ENCODE measurements at regions not wholly inside any gene's neighbourhood (a gene's known extent, or its start where the extent isn't known, plus 50 kb on each side); places are given as distances from the start of the nearest gene placed in this dataset.

DNA sequence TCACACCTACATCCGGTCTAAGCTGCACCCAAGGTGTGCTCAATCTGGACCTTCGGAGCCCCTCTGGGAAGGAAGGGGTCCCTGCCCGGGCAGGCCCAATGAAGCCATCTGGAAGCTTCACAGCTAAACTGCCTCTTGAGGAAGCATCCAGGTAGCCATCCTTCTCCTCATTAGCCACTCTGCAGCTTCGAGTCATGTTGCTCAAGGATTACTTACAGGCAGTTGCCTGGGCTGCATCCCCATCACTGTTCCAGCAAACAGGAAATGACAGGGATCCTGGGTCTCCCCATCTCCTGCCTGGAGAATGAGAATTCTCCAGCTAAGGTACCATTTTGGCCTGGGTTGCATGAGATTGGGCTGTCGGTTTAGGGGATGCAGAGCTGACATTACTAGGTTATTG lies 91.7 kb downstream of the ERMARD start:
- H3K36me3 ChIP-seq (ENCODE audit: control insufficient read depth in 2 of 2, insufficient read depth in 2 of 2, low read length in 2 of 2) = no peaks in the 10 kb centered on the region
- no peaks in the 10 kb centered on the region for H3K4me1 ChIP-seq (ENCODE audit: control insufficient read depth, insufficient read depth, low read length)
- H3K9ac ChIP-seq (ENCODE audit: low read length in 2 of 2) = no peak overlapping the region
- H3K27me3 ChIP-seq (ENCODE audit: control insufficient read depth in 1 of 2, insufficient read depth in 2 of 2, low read length in 2 of 2) = peaks cover 7 to 9% of the 10 kb centered on the region in 2 donors
- no peak overlapping the region for H3K4me3 ChIP-seq (ENCODE audit: low read length in 2 of 2)
- H3K27ac ChIP-seq (ENCODE audit: low read length) = no peak overlapping the region
- H3K9me3 ChIP-seq (ENCODE audit: control insufficient read depth in 2 of 2, low read length in 2 of 2) = no peaks in the 10 kb centered on the region

DNA sequence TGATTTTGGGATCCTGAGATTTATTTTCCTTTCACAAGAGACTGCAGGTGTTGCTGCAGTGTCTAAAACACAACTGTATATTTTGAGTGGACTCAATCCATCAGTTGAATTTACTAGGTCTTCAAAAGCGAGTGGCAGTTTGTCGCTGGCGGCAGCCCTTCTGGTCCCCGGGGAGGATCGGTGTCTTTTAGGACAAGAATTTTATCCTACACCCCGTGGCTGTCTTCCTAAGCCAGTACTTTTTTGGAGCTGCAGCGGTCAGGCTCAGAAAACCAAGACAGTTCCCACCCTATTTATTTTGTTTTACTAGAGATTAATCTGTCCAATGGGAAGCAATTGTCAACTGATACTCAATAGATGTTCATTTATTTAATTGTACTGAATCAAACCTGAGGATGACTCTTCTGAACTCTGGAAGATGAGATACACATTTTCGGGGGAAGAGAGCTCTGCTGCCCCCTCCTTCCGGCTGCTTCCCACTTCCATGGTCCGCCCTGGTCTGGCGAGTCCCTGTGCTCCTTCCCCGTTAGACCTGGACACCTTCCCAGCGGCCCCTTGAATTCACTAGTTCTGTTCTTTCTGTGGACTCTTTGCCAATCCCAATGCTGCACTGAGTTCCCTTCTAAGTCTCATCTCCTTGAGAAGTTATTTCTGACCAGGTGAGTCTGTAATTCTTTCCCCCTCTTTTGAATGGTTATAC lies 90.6 kb downstream of the ERMARD start:
- Histone ChIP-seq H3K4me3 (ENCODE audit: low read length in 2 of 2) (no peak overlapping the region), H3K4me1 (ENCODE audit: control insufficient read depth, insufficient read depth, low read length) (no peaks in the 10 kb centered on the region), H3K36me3 (ENCODE audit: control insufficient read depth in 2 of 2, insufficient read depth in 2 of 2, low read length in 2 of 2) (no peaks in the 10 kb centered on the region), H3K9me3 (ENCODE audit: control insufficient read depth in 2 of 2, low read length in 2 of 2) (no peaks in the 10 kb centered on the region), H3K9ac (ENCODE audit: low read length in 2 of 2) (no peak overlapping the region), H3K27ac (ENCODE audit: low read length) (no peak overlapping the region), H3K27me3 (ENCODE audit: control insufficient read depth in 1 of 2, insufficient read depth in 2 of 2, low read length in 2 of 2) (peaks cover 7 to 11% of the 10 kb centered on the region in 2 donors)

DNA sequence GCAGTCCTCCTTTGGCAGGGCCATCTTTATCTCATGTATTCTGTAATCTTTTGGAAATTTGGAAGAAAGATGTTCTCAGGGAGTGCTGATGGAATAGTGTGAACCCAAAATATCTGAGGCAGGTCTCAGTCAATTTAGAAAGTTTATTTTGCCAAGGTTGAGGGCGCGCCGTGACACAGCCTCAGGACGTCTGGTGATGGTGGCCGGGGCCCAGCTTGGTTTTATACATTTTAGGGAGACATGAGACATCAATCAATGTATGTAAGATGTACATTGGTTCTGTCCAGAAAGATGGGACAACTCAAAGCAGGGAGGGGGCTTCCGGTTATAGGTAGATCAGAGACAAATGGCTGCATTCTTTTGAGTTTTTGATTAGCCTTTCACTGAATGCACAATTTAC lies 89.8 kb downstream of the ERMARD start:
- H3K9me3 ChIP-seq (ENCODE audit: control insufficient read depth in 2 of 2, low read length in 2 of 2) = no peaks in the 10 kb centered on the region
- H3K9ac ChIP-seq (ENCODE audit: low read length in 2 of 2) = no peak overlapping the region
- no peaks in the 10 kb centered on the region for H3K4me1 ChIP-seq (ENCODE audit: control insufficient read depth, insufficient read depth, low read length)
- no peak overlapping the region for H3K4me3 ChIP-seq (ENCODE audit: low read length in 2 of 2)
- peaks cover 5 to 7% of the 10 kb centered on the region in 2 donors for H3K27me3 ChIP-seq (ENCODE audit: control insufficient read depth in 1 of 2, insufficient read depth in 2 of 2, low read length in 2 of 2)
- no peaks in the 10 kb centered on the region for H3K36me3 ChIP-seq (ENCODE audit: control insufficient read depth in 2 of 2, insufficient read depth in 2 of 2, low read length in 2 of 2)
- H3K27ac ChIP-seq (ENCODE audit: low read length) = no peak overlapping the region

DNA sequence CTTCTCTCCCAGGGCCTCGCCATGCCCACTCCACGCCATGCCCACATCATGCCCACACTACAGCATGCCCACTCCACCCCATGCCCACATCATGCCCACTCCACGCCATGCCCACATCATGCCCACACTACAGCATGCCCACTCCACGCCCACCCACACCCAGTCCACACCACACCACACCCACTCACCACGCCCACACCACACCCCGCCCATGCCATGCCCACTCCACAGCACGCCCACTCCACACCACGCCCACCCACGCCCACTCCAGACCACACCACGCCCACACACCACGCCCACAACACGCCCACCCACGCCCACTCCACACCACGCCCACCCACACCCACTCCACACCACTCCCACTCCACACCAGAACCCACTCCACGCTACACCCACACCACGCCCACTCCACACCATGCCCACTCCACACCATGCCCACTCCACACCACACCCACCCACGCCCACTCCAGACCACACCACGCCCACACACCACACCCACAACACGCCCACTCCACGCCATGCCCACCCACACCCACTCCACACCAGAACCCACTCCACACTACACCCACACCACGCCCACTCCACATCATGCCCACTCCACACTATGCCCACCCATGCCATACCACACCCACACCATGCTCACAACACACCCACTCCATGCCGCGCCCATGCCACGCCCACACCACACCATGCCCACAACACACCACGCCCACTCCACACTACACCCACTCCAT lies 88.6 kb downstream of the ERMARD start:
- Histone ChIP-seq H3K4me1 (ENCODE audit: control insufficient read depth, insufficient read depth, low read length) (no peaks in the 10 kb centered on the region), H3K4me3 (ENCODE audit: low read length in 2 of 2) (no peak overlapping the region)

DNA sequence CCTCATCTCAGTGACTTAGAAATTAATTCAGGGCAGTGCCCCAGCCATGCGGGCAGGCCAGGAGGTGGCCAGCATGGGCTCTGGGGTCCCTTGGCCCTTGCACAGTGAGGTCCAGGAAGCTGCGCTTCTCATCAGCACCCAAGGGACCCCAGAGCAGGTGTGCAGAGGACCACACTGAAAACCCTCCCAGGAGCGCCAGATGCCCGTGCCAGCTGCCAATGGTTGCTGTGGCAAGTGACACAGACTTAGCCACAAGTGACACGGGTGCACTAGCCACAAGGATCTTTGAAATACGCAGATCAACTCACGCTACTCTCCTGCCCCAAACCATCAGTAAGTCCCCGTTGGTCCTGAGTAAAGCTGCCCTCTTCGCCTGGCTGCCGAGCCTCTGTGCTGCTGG lies 88.1 kb downstream of the ERMARD start:
- Histone ChIP-seq H3K9me3 (ENCODE audit: control insufficient read depth in 2 of 2, low read length in 2 of 2) (no peaks in the 10 kb centered on the region), H3K27me3 (ENCODE audit: control insufficient read depth in 1 of 2, insufficient read depth in 2 of 2, low read length in 2 of 2) (peaks cover 0 to 6% of the 10 kb centered on the region in 2 donors), H3K36me3 (ENCODE audit: control insufficient read depth in 2 of 2, insufficient read depth in 2 of 2, low read length in 2 of 2) (no peaks in the 10 kb centered on the region), H3K9ac (ENCODE audit: low read length in 2 of 2) (no peak overlapping the region), H3K27ac (ENCODE audit: low read length) (no peak overlapping the region), H3K4me3 (ENCODE audit: low read length in 2 of 2) (no peak overlapping the region), H3K4me1 (ENCODE audit: control insufficient read depth, insufficient read depth, low read length) (no peaks in the 10 kb centered on the region)

More for the DNA sequence above, 88.6 kb downstream of the ERMARD start:
- Histone ChIP-seq H3K27me3 (ENCODE audit: control insufficient read depth in 1 of 2, insufficient read depth in 2 of 2, low read length in 2 of 2) (peaks cover 4 to 5% of the 10 kb centered on the region in 2 donors), H3K36me3 (ENCODE audit: control insufficient read depth in 2 of 2, insufficient read depth in 2 of 2, low read length in 2 of 2) (no peaks in the 10 kb centered on the region), H3K27ac (ENCODE audit: low read length) (no peak overlapping the region), H3K9me3 (ENCODE audit: control insufficient read depth in 2 of 2, low read length in 2 of 2) (no peaks in the 10 kb centered on the region), H3K9ac (ENCODE audit: low read length in 2 of 2) (no peak overlapping the region)

DNA sequence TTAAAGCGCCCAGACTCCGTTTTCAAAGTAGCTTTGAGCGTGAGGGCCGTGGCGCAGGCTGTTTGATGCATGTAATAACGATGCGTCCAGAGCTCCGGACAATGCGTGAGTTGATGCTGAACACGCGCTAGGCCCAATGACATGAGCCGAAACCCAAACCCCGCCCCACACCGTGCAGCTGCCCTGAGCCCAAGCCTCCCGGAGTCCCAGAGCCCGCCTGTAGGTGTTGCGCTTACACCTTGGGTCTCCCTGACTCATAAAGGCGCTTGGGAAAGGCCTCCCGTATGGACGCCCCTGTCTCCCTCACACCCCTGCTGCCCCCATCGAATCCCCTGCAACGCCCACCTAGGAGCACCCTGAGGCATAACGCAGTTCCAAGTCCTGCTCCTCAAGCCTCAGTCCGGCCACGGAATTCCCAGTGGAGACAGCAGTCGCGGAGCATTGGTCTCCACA lies 87.6 kb downstream of the ERMARD start:
- H3K4me3 ChIP-seq (ENCODE audit: low read length in 2 of 2) = no peak overlapping the region
- no peaks in the 10 kb centered on the region for H3K9me3 ChIP-seq (ENCODE audit: control insufficient read depth in 2 of 2, low read length in 2 of 2)
- no peak overlapping the region for H3K9ac ChIP-seq (ENCODE audit: low read length in 2 of 2)
- H3K4me1 ChIP-seq (ENCODE audit: control insufficient read depth, insufficient read depth, low read length) = no peaks in the 10 kb centered on the region
- H3K36me3 ChIP-seq (ENCODE audit: control insufficient read depth in 2 of 2, insufficient read depth in 2 of 2, low read length in 2 of 2) = no peaks in the 10 kb centered on the region
- H3K27ac ChIP-seq (ENCODE audit: low read length) = no peak overlapping the region
- peaks cover 0 to 7% of the 10 kb centered on the region in 2 donors for H3K27me3 ChIP-seq (ENCODE audit: control insufficient read depth in 1 of 2, insufficient read depth in 2 of 2, low read length in 2 of 2)

DNA sequence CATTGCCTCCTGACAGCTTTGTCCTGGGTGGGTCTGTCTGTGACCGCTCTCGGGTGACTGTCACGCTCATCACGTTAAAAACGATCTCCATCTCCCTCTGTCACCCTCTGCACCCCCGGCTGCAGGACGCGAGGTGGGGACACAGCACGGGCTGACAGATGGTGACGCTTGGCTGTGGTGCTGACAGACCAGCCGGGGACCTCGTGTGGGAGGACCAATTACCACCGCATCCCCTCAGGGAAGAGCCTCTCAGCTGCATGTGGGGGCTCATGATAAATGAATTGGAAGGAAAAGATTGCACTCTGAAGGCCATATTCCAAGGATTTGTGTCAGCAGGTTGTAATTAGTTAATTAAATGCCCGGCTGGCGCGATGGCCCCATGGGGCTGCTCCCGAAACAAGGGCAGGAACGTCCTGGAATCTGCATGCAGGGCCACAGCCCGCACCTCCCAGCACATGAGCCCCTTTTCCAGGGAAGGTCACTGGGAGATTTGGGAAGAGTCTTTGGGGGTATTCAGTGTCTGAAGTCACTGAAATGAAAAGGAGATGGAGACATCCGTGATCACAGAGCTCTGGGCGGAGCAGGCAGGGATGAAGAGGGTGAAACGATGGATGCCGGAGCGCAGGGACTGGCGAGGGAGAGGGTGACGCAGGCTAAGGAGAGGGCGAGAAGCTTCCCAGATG lies 87.1 kb downstream of the ERMARD start:
- Histone ChIP-seq H3K9ac (ENCODE audit: low read length in 2 of 2) (no peak overlapping the region), H3K9me3 (ENCODE audit: control insufficient read depth in 2 of 2, low read length in 2 of 2) (no peaks in the 10 kb centered on the region), H3K4me3 (ENCODE audit: low read length in 2 of 2) (no peak overlapping the region), H3K36me3 (ENCODE audit: control insufficient read depth in 2 of 2, insufficient read depth in 2 of 2, low read length in 2 of 2) (no peaks in the 10 kb centered on the region), H3K4me1 (ENCODE audit: control insufficient read depth, insufficient read depth, low read length) (no peaks in the 10 kb centered on the region), H3K27ac (ENCODE audit: low read length) (no peak overlapping the region), H3K27me3 (ENCODE audit: control insufficient read depth in 1 of 2, insufficient read depth in 2 of 2, low read length in 2 of 2) (peaks cover 0 to 4% of the 10 kb centered on the region in 2 donors)

- Histone ChIP-seq H3K27ac (ENCODE audit: low read length) (no peak overlapping the region), H3K36me3 (ENCODE audit: control insufficient read depth in 2 of 2, insufficient read depth in 2 of 2, low read length in 2 of 2) (no peaks in the 10 kb centered on the region), H3K4me3 (ENCODE audit: low read length in 2 of 2) (no peak overlapping the region), H3K27me3 (ENCODE audit: control insufficient read depth in 1 of 2, insufficient read depth in 2 of 2, low read length in 2 of 2) (peaks cover 0 to 4% of the 10 kb centered on the region in 2 donors), H3K9me3 (ENCODE audit: control insufficient read depth in 2 of 2, low read length in 2 of 2) (no peaks in the 10 kb centered on the region), H3K9ac (ENCODE audit: low read length in 2 of 2) (no peak overlapping the region), H3K4me1 (ENCODE audit: control insufficient read depth, insufficient read depth, low read length) (no peaks in the 10 kb centered on the region)
Measured at GRCh38 chr6:169837529-169838250, 86.3 kb downstream of the ERMARD start.

DNA sequence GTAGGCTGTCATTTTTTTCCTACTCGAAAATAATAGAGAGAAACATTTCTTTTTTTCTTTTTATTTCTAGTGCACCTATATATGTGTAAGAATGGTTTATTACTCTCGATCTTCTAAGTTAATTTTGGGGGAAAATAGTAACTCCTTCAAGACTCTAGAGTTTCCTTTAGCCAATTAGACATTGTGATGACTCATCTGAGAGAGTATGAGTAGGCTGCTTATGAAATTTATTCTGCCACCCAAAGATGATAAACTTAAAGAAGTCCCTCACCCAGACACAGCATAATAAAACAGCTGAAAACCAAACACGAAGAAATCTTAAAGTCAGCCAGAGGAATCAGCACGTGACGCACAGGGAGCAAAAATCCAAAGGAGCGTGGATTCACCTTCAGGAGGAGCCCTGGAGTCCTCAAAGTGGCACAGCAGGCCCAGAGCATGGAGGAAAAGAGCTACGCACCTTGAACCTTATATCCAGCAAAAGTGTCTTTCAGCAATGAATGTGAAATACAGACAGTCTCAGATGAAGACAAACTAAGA lies 81.9 kb downstream of the ERMARD start:
- Histone ChIP-seq H3K27me3 (ENCODE audit: control insufficient read depth in 1 of 2, insufficient read depth in 2 of 2, low read length in 2 of 2) (peaks cover 2 to 13% of the 10 kb centered on the region in 2 donors), H3K4me3 (ENCODE audit: low read length in 2 of 2) (no peak overlapping the region), H3K9ac (ENCODE audit: low read length in 2 of 2) (no peak overlapping the region), H3K4me1 (ENCODE audit: control insufficient read depth, insufficient read depth, low read length) (no peaks in the 10 kb centered on the region), H3K27ac (ENCODE audit: low read length) (no peak overlapping the region), H3K9me3 (ENCODE audit: control insufficient read depth in 2 of 2, low read length in 2 of 2) (no peaks in the 10 kb centered on the region), H3K36me3 (ENCODE audit: control insufficient read depth in 2 of 2, insufficient read depth in 2 of 2, low read length in 2 of 2) (no peaks in the 10 kb centered on the region)

DNA sequence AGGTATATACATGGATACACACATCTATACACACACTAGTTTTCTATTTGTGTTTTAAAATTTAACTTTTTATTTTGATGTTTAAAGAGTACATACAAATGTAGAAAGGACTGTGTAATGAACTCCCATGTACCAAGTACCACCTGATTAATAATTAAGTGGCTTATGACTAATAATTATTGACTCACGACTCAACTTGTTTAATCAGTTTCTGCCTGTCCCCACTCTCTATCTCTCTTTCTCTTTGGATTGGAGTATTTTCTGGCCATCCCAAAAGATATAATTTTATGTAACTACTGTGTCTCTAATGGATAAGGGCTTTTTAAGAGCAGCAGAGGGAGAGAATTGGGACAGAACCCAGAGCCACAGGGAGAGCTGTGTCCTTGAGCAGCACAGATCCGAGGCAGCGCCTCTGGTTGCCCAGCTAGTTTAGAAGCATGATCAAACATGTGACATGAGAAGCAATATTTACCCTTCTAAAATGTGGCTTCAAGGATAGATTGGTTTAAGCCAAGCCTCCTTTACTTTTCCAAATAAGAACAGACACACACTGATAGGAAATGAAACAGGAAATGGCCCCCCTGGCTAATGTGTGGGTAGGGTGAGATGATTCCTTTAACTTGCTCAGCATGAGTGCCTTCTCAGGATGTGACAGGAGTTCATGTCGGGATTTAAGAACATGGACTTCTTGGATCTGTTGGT lies 81.0 kb downstream of the ERMARD start:
- no peak overlapping the region for H3K27ac ChIP-seq (ENCODE audit: low read length)
- no peaks in the 10 kb centered on the region for H3K4me1 ChIP-seq (ENCODE audit: control insufficient read depth, insufficient read depth, low read length)

More for the DNA sequence above, 81.0 kb downstream of the ERMARD start:
- Histone ChIP-seq H3K4me3 (ENCODE audit: low read length in 2 of 2) (no peak overlapping the region), H3K27me3 (ENCODE audit: control insufficient read depth in 1 of 2, insufficient read depth in 2 of 2, low read length in 2 of 2) (peaks cover 4 to 11% of the 10 kb centered on the region in 2 donors), H3K9me3 (ENCODE audit: control insufficient read depth in 2 of 2, low read length in 2 of 2) (no peaks in the 10 kb centered on the region), H3K9ac (ENCODE audit: low read length in 2 of 2) (no peak overlapping the region), H3K36me3 (ENCODE audit: control insufficient read depth in 2 of 2, insufficient read depth in 2 of 2, low read length in 2 of 2) (no peaks in the 10 kb centered on the region)
